ENCODE measurements at regions not wholly inside any gene's neighbourhood (a gene's known extent, or its start where the extent isn't known, plus 50 kb on each side); places are given as distances from the start of the nearest gene placed in this dataset.
"Not testable (repeated sequence)": the region's sequence is repeated elsewhere in the genome, so short reads cannot be mapped to it uniquely, and the experiment has no call there.

- no peak for ATAC-seq
- DNase-seq (ENCODE audit: low spot score), result peak; percentile 32
Measured at GRCh38 chr17:83156408-83156807, 77.0 kb downstream of the METRNL start.

GRCh38 chr17:83159204-83160049 lies 80.0 kb downstream of the METRNL start:
- no peak for ATAC-seq
- DNase-seq (ENCODE audit: low spot score), result no peak

GRCh38 chr17:83160443-83161297 lies 81.3 kb downstream of the METRNL start:
- ATAC-seq (no peak), DNase-seq (ENCODE audit: low spot score) (peak; percentile 29)

GRCh38 chr17:83161298-83162034 lies 82.1 kb downstream of the METRNL start:
- DNase-seq (ENCODE audit: low spot score) (peak; percentile 43), ATAC-seq (no peak)

GRCh38 chr17:83162035-83162745 lies 82.8 kb downstream of the METRNL start:
- no peak for ATAC-seq
- peak; percentile 40 for DNase-seq (ENCODE audit: low spot score)

- DNase-seq (ENCODE audit: low spot score) (no peak), ATAC-seq (no peak)
Measured at GRCh38 chr17:83164490-83164889, 85.1 kb downstream of the METRNL start.

GRCh38 chr17:83170571-83171260 lies 91.3 kb downstream of the METRNL start:
- DNase-seq (ENCODE audit: low spot score), result no peak

GRCh38 chr17:83171661-83172060 lies 92.3 kb downstream of the METRNL start:
- ATAC-seq (no peak), DNase-seq (ENCODE audit: low spot score) (peak; percentile 42)

More at GRCh38 chr17:83170571-83171260, 91.3 kb downstream of the METRNL start:
- no peak for ATAC-seq

GRCh38 chr17:83172099-83172498 lies 92.7 kb downstream of the METRNL start:
- not testable (repeated sequence) for ATAC-seq; DNase-seq (ENCODE audit: low spot score)

GRCh38 chr17:83172646-83173045 lies 93.2 kb downstream of the METRNL start:
- ATAC-seq; DNase-seq (ENCODE audit: low spot score): not testable (repeated sequence)

- peak; percentile 89 for ATAC-seq
- peak; percentile 59 for DNase-seq (ENCODE audit: low spot score)
Measured at GRCh38 chr17:83173180-83173913, 93.9 kb downstream of the METRNL start.

- ATAC-seq (peak; percentile 12), DNase-seq (ENCODE audit: low spot score) (no peak)
Measured at GRCh38 chr17:83173914-83174361, 94.5 kb downstream of the METRNL start.

- peak; percentile 80 for ATAC-seq
- DNase-seq (ENCODE audit: low spot score), result peak; percentile 52
Measured at GRCh38 chr17:83174362-83175118, 95.1 kb downstream of the METRNL start.

- no peak for ATAC-seq
- no peak for DNase-seq (ENCODE audit: low spot score)
Measured at GRCh38 chr17:83175119-83175821, 95.9 kb downstream of the METRNL start.

- DNase-seq (ENCODE audit: low spot score) (no peak), ATAC-seq (no peak)
Measured at GRCh38 chr17:83175822-83176622, 96.6 kb downstream of the METRNL start.

- DNase-seq (ENCODE audit: low spot score), result no peak
Measured at GRCh38 chr17:83176623-83177583, 97.5 kb downstream of the METRNL start.

More at GRCh38 chr17:83176623-83177583, 97.5 kb downstream of the METRNL start:
- no peak for ATAC-seq
